ENCODE measurements at regions not wholly inside any gene's neighbourhood (a gene's known extent, or its start where the extent isn't known, plus 50 kb on each side); places are given as distances from the start of the nearest gene placed in this dataset.

GRCh38 chr9:31100311-31100710 lies 1284.1 kb upstream of the ACO1 start:
- Mint-ChIP-seq H3K27me3 (ENCODE audit: low read depth) (no peaks in the 10 kb centered on the region), H3K4me1 (ENCODE audit: low read depth) (no peaks in the 10 kb centered on the region), H3K9me3 (no peaks in the 10 kb centered on the region), H3K36me3 (ENCODE audit: insufficient read depth) (no peaks in the 10 kb centered on the region), H3K4me3 (no peak overlapping the region)
- ATAC-seq (no peak), DNase-seq (no peak)

- ATAC-seq (no peak), DNase-seq (no peak)
- no peaks in the 10 kb centered on the region for H3K36me3 Mint-ChIP-seq (ENCODE audit: insufficient read depth)
- no peak overlapping the region for H3K4me3 Mint-ChIP-seq
- H3K4me1 Mint-ChIP-seq (ENCODE audit: low read depth): no peaks in the 10 kb centered on the region
- no peaks in the 10 kb centered on the region for H3K9me3 Mint-ChIP-seq
- H3K27me3 Mint-ChIP-seq (ENCODE audit: low read depth): no peaks in the 10 kb centered on the region
These were observed 1280.6 kb upstream of the ACO1 start for GRCh38 chr9:31103836-31104235.

GRCh38 chr9:31104249-31104648 lies 1280.2 kb upstream of the ACO1 start:
- H3K4me1 Mint-ChIP-seq (ENCODE audit: low read depth): no peaks in the 10 kb centered on the region
- H3K36me3 Mint-ChIP-seq (ENCODE audit: insufficient read depth): no peaks in the 10 kb centered on the region
- no peak overlapping the region for H3K4me3 Mint-ChIP-seq
- ATAC-seq (no peak), DNase-seq (no peak)
- H3K9me3 Mint-ChIP-seq: no peaks in the 10 kb centered on the region
- H3K27me3 Mint-ChIP-seq (ENCODE audit: low read depth): no peaks in the 10 kb centered on the region

- H3K4me3 Mint-ChIP-seq: no peak overlapping the region
- no peaks in the 10 kb centered on the region for H3K27me3 Mint-ChIP-seq (ENCODE audit: low read depth)
- no peaks in the 10 kb centered on the region for H3K4me1 Mint-ChIP-seq (ENCODE audit: low read depth)
- no peak for DNase-seq
- no peaks in the 10 kb centered on the region for H3K36me3 Mint-ChIP-seq (ENCODE audit: insufficient read depth)
- ATAC-seq: no peak
- no peaks in the 10 kb centered on the region for H3K9me3 Mint-ChIP-seq
These were observed 1272.0 kb upstream of the ACO1 start for GRCh38 chr9:31112491-31112890.

- ATAC-seq (no peak), DNase-seq (no peak)
- H3K9me3 Mint-ChIP-seq: no peaks in the 10 kb centered on the region
- no peaks in the 10 kb centered on the region for H3K4me1 Mint-ChIP-seq (ENCODE audit: low read depth)
- H3K36me3 Mint-ChIP-seq (ENCODE audit: insufficient read depth): no peaks in the 10 kb centered on the region
- H3K4me3 Mint-ChIP-seq: no peak overlapping the region
- H3K27me3 Mint-ChIP-seq (ENCODE audit: low read depth): no peaks in the 10 kb centered on the region
These were observed 1270.1 kb upstream of the ACO1 start for GRCh38 chr9:31114346-31114745.

- peak; percentile 50 to 66 for ATAC-seq
- DNase-seq: peak; percentile 8
- H3K9me3 Mint-ChIP-seq: no peaks in the 10 kb centered on the region
- H3K27me3 Mint-ChIP-seq (ENCODE audit: low read depth): no peaks in the 10 kb centered on the region
- no peak overlapping the region for H3K4me3 Mint-ChIP-seq
- H3K4me1 Mint-ChIP-seq (ENCODE audit: low read depth): peaks cover 7% of the 10 kb centered on the region
- no peaks in the 10 kb centered on the region for H3K36me3 Mint-ChIP-seq (ENCODE audit: insufficient read depth)
These were observed 1264.5 kb upstream of the ACO1 start for GRCh38 chr9:31119890-31120454.

GRCh38 chr9:31124389-31124788 lies 1260.1 kb upstream of the ACO1 start:
- no peak for ATAC-seq
- Mint-ChIP-seq H3K27me3 (ENCODE audit: low read depth) (no peaks in the 10 kb centered on the region), H3K4me1 (ENCODE audit: low read depth) (peaks cover 9% of the 10 kb centered on the region), H3K36me3 (ENCODE audit: insufficient read depth) (no peaks in the 10 kb centered on the region), H3K9me3 (no peaks in the 10 kb centered on the region), H3K4me3 (no peak overlapping the region)
- DNase-seq: no peak

- H3K27me3 Mint-ChIP-seq (ENCODE audit: low read depth): no peaks in the 10 kb centered on the region
- no peak for DNase-seq
- H3K4me3 Mint-ChIP-seq: no peak overlapping the region
- ATAC-seq: no peak
- peaks cover 7% of the 10 kb centered on the region for H3K4me1 Mint-ChIP-seq (ENCODE audit: low read depth)
- peaks cover 4% of the 10 kb centered on the region for H3K9me3 Mint-ChIP-seq
- no peaks in the 10 kb centered on the region for H3K36me3 Mint-ChIP-seq (ENCODE audit: insufficient read depth)
These were observed 1248.9 kb upstream of the ACO1 start for GRCh38 chr9:31135567-31135966.

- peaks cover 4% of the 10 kb centered on the region for H3K9me3 Mint-ChIP-seq
- H3K36me3 Mint-ChIP-seq (ENCODE audit: insufficient read depth): no peaks in the 10 kb centered on the region
- DNase-seq (no peak), ATAC-seq (no peak)
- no peak overlapping the region for H3K4me3 Mint-ChIP-seq
- H3K4me1 Mint-ChIP-seq (ENCODE audit: low read depth): peaks cover 7% of the 10 kb centered on the region
- no peaks in the 10 kb centered on the region for H3K27me3 Mint-ChIP-seq (ENCODE audit: low read depth)
These were observed 1247.9 kb upstream of the ACO1 start for GRCh38 chr9:31136524-31136923.

- ATAC-seq: no peak
- H3K4me1 Mint-ChIP-seq (ENCODE audit: low read depth): peaks cover 5% of the 10 kb centered on the region
These were observed 1247.0 kb upstream of the ACO1 start for GRCh38 chr9:31137176-31138160.

GRCh38 chr9:31140316-31140715 lies 1244.1 kb upstream of the ACO1 start:
- no peaks in the 10 kb centered on the region for H3K9me3 Mint-ChIP-seq
- no peak for DNase-seq
- no peaks in the 10 kb centered on the region for H3K27me3 Mint-ChIP-seq (ENCODE audit: low read depth)
- H3K36me3 Mint-ChIP-seq (ENCODE audit: insufficient read depth): no peaks in the 10 kb centered on the region
- no peak for ATAC-seq
- no peaks in the 10 kb centered on the region for H3K4me1 Mint-ChIP-seq (ENCODE audit: low read depth)
- no peak overlapping the region for H3K4me3 Mint-ChIP-seq

More at GRCh38 chr9:31137176-31138160, 1247.0 kb upstream of the ACO1 start:
- H3K36me3 Mint-ChIP-seq (ENCODE audit: insufficient read depth): no peaks in the 10 kb centered on the region
- H3K9me3 Mint-ChIP-seq: peaks cover 3% of the 10 kb centered on the region
- no peaks in the 10 kb centered on the region for H3K27me3 Mint-ChIP-seq (ENCODE audit: low read depth)
- DNase-seq: no peak
- no peak overlapping the region for H3K4me3 Mint-ChIP-seq

- Mint-ChIP-seq H3K4me3 (no peak overlapping the region), H3K27me3 (ENCODE audit: low read depth) (no peaks in the 10 kb centered on the region), H3K4me1 (ENCODE audit: low read depth) (no peaks in the 10 kb centered on the region), H3K9me3 (no peaks in the 10 kb centered on the region), H3K36me3 (ENCODE audit: insufficient read depth) (no peaks in the 10 kb centered on the region)
- DNase-seq: no peak
- no peak for ATAC-seq
These were observed 1242.0 kb upstream of the ACO1 start for GRCh38 chr9:31142456-31142855.

GRCh38 chr9:31144614-31145013 lies 1239.8 kb upstream of the ACO1 start:
- no peaks in the 10 kb centered on the region for H3K36me3 Mint-ChIP-seq (ENCODE audit: insufficient read depth)
- no peaks in the 10 kb centered on the region for H3K4me1 Mint-ChIP-seq (ENCODE audit: low read depth)
- no peak for ATAC-seq
- H3K4me3 Mint-ChIP-seq: no peak overlapping the region
- no peak for DNase-seq
- no peaks in the 10 kb centered on the region for H3K27me3 Mint-ChIP-seq (ENCODE audit: low read depth)
- H3K9me3 Mint-ChIP-seq: no peaks in the 10 kb centered on the region

GRCh38 chr9:31146485-31147166 lies 1237.8 kb upstream of the ACO1 start:
- DNase-seq: no peak
- H3K36me3 Mint-ChIP-seq (ENCODE audit: insufficient read depth): no peaks in the 10 kb centered on the region
- no peaks in the 10 kb centered on the region for H3K27me3 Mint-ChIP-seq (ENCODE audit: low read depth)
- H3K4me3 Mint-ChIP-seq: no peak overlapping the region
- no peaks in the 10 kb centered on the region for H3K4me1 Mint-ChIP-seq (ENCODE audit: low read depth)
- H3K9me3 Mint-ChIP-seq: peaks cover 2% of the 10 kb centered on the region
- ATAC-seq: no peak

All from activated T-cell treated with anti-CD3 and anti-CD28 coated beads, Interleukin-2, amount 50 U/mL, for 4 hours (primary cell).